ENCODE measurements at regions not wholly inside any gene's neighbourhood (a gene's known extent, or its start where the extent isn't known, plus 50 kb on each side); places are given as distances from the start of the nearest gene placed in this dataset.

GRCh38 chr17:45664921-45665320 is 119.2 kb upstream of the CRHR1 start:
- Histone ChIP-seq H3K36me3 (ENCODE audit: control insufficient read depth, insufficient read depth, low read length) (no peaks in the 10 kb centered on the region), H3K27me3 (ENCODE audit: control insufficient read depth, insufficient read depth, low read length) (no peaks in the 10 kb centered on the region), H3K4me1 (ENCODE audit: control insufficient read depth, insufficient read depth, low read length) (no peaks in the 10 kb centered on the region), H3K4me3 (ENCODE audit: low read depth in 2 of 2, low read length in 2 of 2) (no peak overlapping the region), H3K9me3 (ENCODE audit: control insufficient read depth, insufficient read depth, low read depth, low read length) (no peaks in the 10 kb centered on the region), H3K27ac (ENCODE audit: low read length) (no peak overlapping the region)
- no peak for ATAC-seq
- in situ Hi-C loops (cut with HindIII; ENCODE audit: low pct_unique_long_range_greater_than_20kb, low sequenced_read_pairs) = no loop called here
- ChIA-PET POLR2A (no interaction called here), CTCF (no interaction called here)
- BruUV-seq (replicated peaks) = no TSS peak
- no peak for TF ChIP-seq CTCF (IDR thresholded peaks at IDR 0.05)
- TF ChIP-seq POLR2AphosphoS5 (IDR thresholded peaks at IDR 0.05; ENCODE audit: low read depth, low read length) = no peak
- no peak for TF ChIP-seq TCF7L2 (IDR thresholded peaks at IDR 0.05; ENCODE audit: low read depth, low read length)
- no peak for TF ChIP-seq SIN3A (IDR thresholded peaks at IDR 0.05; ENCODE audit: borderline replicate concordance, insufficient read depth, low read depth, low read length)
- TF ChIP-seq REST (IDR thresholded peaks at IDR 0.05; ENCODE audit: insufficient read depth in 1 of 2, low read depth in 2 of 2, low read length in 1 of 2) = no peak
- intact Hi-C loops (cut with micrococcal nuclease; ENCODE audit: unreplicated experiment) = no loop called here
- DNase-seq (ENCODE audit: low read depth, low spot score) = no peak

GRCh38 chr17:45666046-45666600 is 118.0 kb upstream of the CRHR1 start:
- TF ChIP-seq TCF7L2 (IDR thresholded peaks at IDR 0.05; ENCODE audit: low read depth, low read length) = no peak
- TF ChIP-seq SIN3A (IDR thresholded peaks at IDR 0.05; ENCODE audit: borderline replicate concordance, insufficient read depth, low read depth, low read length) = no peak
- no peak for TF ChIP-seq POLR2AphosphoS5 (IDR thresholded peaks at IDR 0.05; ENCODE audit: low read depth, low read length)
- TF ChIP-seq CTCF (IDR thresholded peaks at IDR 0.05) = no peak; the same call in 1 of the 2 replicates
- no peak for TF ChIP-seq REST (IDR thresholded peaks at IDR 0.05; ENCODE audit: insufficient read depth in 1 of 2, low read depth in 2 of 2, low read length in 1 of 2)
- Histone ChIP-seq H3K36me3 (ENCODE audit: control insufficient read depth, insufficient read depth, low read length) (no peaks in the 10 kb centered on the region), H3K27ac (ENCODE audit: low read length) (no peak overlapping the region), H3K4me1 (ENCODE audit: control insufficient read depth, insufficient read depth, low read length) (no peaks in the 10 kb centered on the region), H3K4me3 (ENCODE audit: low read depth in 2 of 2, low read length in 2 of 2) (no peak overlapping the region), H3K27me3 (ENCODE audit: control insufficient read depth, insufficient read depth, low read length) (no peaks in the 10 kb centered on the region), H3K9me3 (ENCODE audit: control insufficient read depth, insufficient read depth, low read depth, low read length) (no peaks in the 10 kb centered on the region)
- in situ Hi-C loops (cut with HindIII; ENCODE audit: low pct_unique_long_range_greater_than_20kb, low sequenced_read_pairs) = no loop called here
- ChIA-PET CTCF (interaction anchor here (0.6 kb wide), 1 partner anchor 77 kb away, joined by 3 read pairs; no protein-coding TSS in a partner anchor), POLR2A (no interaction called here)
- BruUV-seq (replicated peaks) = no TSS peak
- DNase-seq (ENCODE audit: low read depth, low spot score) (no peak), ATAC-seq (no peak)
- intact Hi-C loops (cut with micrococcal nuclease; ENCODE audit: unreplicated experiment) = no loop called here

Data from Panc1 (cell line).